HG03045 (cell line): ENCODE measurements at regions not wholly inside any gene's neighbourhood (a gene's known extent, or its start where the extent isn't known, plus 50 kb on each side); places are given as distances from the start of the nearest gene placed in this dataset.
"Not testable (repeated sequence)": the region's sequence is repeated elsewhere in the genome, so short reads cannot be mapped to it uniquely, and the experiment has no call there.

Experiments used
- ATAC-seq: cut with Tn5 transposase; IDR thresholded peaks from one replicate; pipeline ENCODE4 v1.9.1; 2021; ENCODE audit warnings: mild to moderate bottlenecking, moderate library complexity; ENCODE audit not compliant: unreplicated experiment

GRCh38 chr5:88092958-88093605 is 175.6 kb downstream of the TMEM161B start:
- ATAC-seq: no peak

- ATAC-seq: no peak
These were observed 176.3 kb downstream of the TMEM161B start for GRCh38 chr5:88092358-88092757.

GRCh38 chr5:88090506-88090905 is 178.1 kb downstream of the TMEM161B start:
- ATAC-seq: no peak

- ATAC-seq: no peak
These were observed 178.8 kb downstream of the TMEM161B start for GRCh38 chr5:88089719-88090390.

- no peak for ATAC-seq
These were observed 183.2 kb downstream of the TMEM161B start for GRCh38 chr5:88085462-88085861.

- ATAC-seq: no peak
These were observed 186.8 kb downstream of the TMEM161B start for GRCh38 chr5:88081877-88082276.

- ATAC-seq: no peak
These were observed 204.8 kb downstream of the TMEM161B start for GRCh38 chr5:88063813-88064212.

GRCh38 chr5:88060194-88060593 is 208.5 kb downstream of the TMEM161B start:
- no peak for ATAC-seq

GRCh38 chr5:88058625-88059024 is 210.0 kb downstream of the TMEM161B start:
- no peak for ATAC-seq

GRCh38 chr5:88052468-88052867 is 216.2 kb downstream of the TMEM161B start:
- not testable (repeated sequence) for ATAC-seq

GRCh38 chr5:88051148-88051547 is 217.5 kb downstream of the TMEM161B start:
- no peak for ATAC-seq

- no peak for ATAC-seq
These were observed 218.9 kb downstream of the TMEM161B start for GRCh38 chr5:88049737-88050136.

- no peak for ATAC-seq
These were observed 219.5 kb downstream of the TMEM161B start for GRCh38 chr5:88049156-88049555.

- ATAC-seq: no peak
These were observed 222.6 kb downstream of the TMEM161B start for GRCh38 chr5:88045931-88046461.

- no peak for ATAC-seq
These were observed 223.5 kb downstream of the TMEM161B start for GRCh38 chr5:88045165-88045564.

GRCh38 chr5:88034520-88034919 is 234.1 kb downstream of the TMEM161B start:
- no peak for ATAC-seq

GRCh38 chr5:88033191-88033590 is 235.5 kb downstream of the TMEM161B start:
- no peak for ATAC-seq

GRCh38 chr5:88029011-88029410 is 239.6 kb downstream of the TMEM161B start:
- no peak for ATAC-seq

GRCh38 chr5:88021141-88021540 is 247.5 kb downstream of the TMEM161B start:
- no peak for ATAC-seq

GRCh38 chr5:88014984-88015383 is 253.7 kb downstream of the TMEM161B start:
- ATAC-seq: not testable (repeated sequence)

- ATAC-seq: no peak
These were observed 267.8 kb downstream of the TMEM161B start for GRCh38 chr5:88000877-88001276.

GRCh38 chr5:87997662-87998061 is 271.0 kb downstream of the TMEM161B start:
- ATAC-seq: no peak
